T-helper 17 cell (primary cell): ENCODE measurements at regions not wholly inside any gene's neighbourhood (a gene's known extent, or its start where the extent isn't known, plus 50 kb on each side); places are given as distances from the start of the nearest gene placed in this dataset.
A peak's percentile ranks its signal among the peaks of the same experiment; 100 is the strongest.

Source experiments
- ATAC-seq: fragments of 150-1000 bp; cut with Tn5 transposase; 2 replicates; pipeline ENCODE4 v1.10.0; 2021; ENCODE audit warnings: mild to moderate bottlenecking, moderate library complexity
- DNase-seq, 3 donors: peaks; one replicate each; pipeline versions ENCODE4 v3.0.0 to v3.0.0-alpha.2; 2020 to 2021
- H3K9me3 ChIP-seq: one replicate; pipeline ENCODE4 v1.7.0; 2013; ENCODE audit warnings: low read length, mild to moderate bottlenecking; ENCODE audit not compliant: control insufficient read depth, poor library complexity, severe bottlenecking
- H3K27ac Mint-ChIP-seq: one replicate; pipeline ENCODE4 v1.8.0; 2022; ENCODE audit warnings: mild to moderate bottlenecking, moderate library complexity, mixed read lengths
- H3K27me3 Mint-ChIP-seq: one replicate; pipeline ENCODE4 v1.8.0; 2022; ENCODE audit warnings: mixed read lengths
- H3K36me3 Mint-ChIP-seq: one replicate; pipeline ENCODE4 v1.8.0; 2022; ENCODE audit warnings: low read depth, mixed read lengths
- H3K4me1 Mint-ChIP-seq: one replicate; pipeline ENCODE4 v1.8.0; 2022; ENCODE audit warnings: mild to moderate bottlenecking, mixed read lengths
- H3K4me3 Mint-ChIP-seq: one replicate; pipeline ENCODE4 v1.8.0; 2022; ENCODE audit warnings: mild to moderate bottlenecking, moderate library complexity, mixed read lengths

DNA sequence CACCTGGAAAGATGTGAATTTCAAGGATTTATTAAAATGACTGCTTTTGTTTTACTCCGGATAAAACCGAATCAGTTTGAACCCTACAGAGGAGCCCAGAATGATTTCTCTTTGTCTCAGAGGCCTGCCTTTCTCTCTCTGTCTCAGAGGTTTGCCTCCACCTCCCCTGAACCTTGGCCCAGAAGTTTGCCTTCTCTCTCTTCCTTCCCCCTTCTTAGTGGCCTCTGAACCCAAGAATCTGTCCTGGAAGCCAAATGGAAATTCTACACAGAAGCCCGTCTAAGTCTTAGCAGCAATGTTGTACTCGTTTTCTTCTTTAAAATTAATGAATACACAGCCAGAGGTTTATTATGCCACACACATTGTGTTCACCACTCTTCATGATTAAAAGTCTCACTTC, 200.7 kb downstream of the SOCS6 start:
- Mint-ChIP-seq H3K36me3 (peaks cover 2% of the 10 kb centered on the region), H3K4me3 (no peak overlapping the region), H3K27ac (no peak overlapping the region), H3K27me3 (peaks cover 31% of the 10 kb centered on the region), H3K4me1 (peaks cover 3% of the 10 kb centered on the region)
- DNase-seq: no peak
- H3K9me3 ChIP-seq: no peaks in the 10 kb centered on the region
- ATAC-seq: no peak

- ATAC-seq (no peak), DNase-seq (no peak)
- H3K27me3 Mint-ChIP-seq: peaks cover 11% of the 10 kb centered on the region
- no peaks in the 10 kb centered on the region for H3K36me3 Mint-ChIP-seq
- no peak overlapping the region for H3K27ac Mint-ChIP-seq
- no peaks in the 10 kb centered on the region for H3K9me3 ChIP-seq
- H3K4me3 Mint-ChIP-seq: no peak overlapping the region
- peaks cover 2% of the 10 kb centered on the region for H3K4me1 Mint-ChIP-seq
Measured at GRCh38 chr18:70469916-70470315, 181.1 kb downstream of the SOCS6 start.

GRCh38 chr18:70468861-70469547, 180.2 kb downstream of the SOCS6 start:
- no peaks in the 10 kb centered on the region for H3K36me3 Mint-ChIP-seq
- ATAC-seq (no peak), DNase-seq (no peak)
- peaks cover 2% of the 10 kb centered on the region for H3K4me1 Mint-ChIP-seq
- H3K9me3 ChIP-seq: no peaks in the 10 kb centered on the region
- no peak overlapping the region for H3K4me3 Mint-ChIP-seq
- peaks cover 9% of the 10 kb centered on the region for H3K27me3 Mint-ChIP-seq
- no peak overlapping the region for H3K27ac Mint-ChIP-seq

DNA sequence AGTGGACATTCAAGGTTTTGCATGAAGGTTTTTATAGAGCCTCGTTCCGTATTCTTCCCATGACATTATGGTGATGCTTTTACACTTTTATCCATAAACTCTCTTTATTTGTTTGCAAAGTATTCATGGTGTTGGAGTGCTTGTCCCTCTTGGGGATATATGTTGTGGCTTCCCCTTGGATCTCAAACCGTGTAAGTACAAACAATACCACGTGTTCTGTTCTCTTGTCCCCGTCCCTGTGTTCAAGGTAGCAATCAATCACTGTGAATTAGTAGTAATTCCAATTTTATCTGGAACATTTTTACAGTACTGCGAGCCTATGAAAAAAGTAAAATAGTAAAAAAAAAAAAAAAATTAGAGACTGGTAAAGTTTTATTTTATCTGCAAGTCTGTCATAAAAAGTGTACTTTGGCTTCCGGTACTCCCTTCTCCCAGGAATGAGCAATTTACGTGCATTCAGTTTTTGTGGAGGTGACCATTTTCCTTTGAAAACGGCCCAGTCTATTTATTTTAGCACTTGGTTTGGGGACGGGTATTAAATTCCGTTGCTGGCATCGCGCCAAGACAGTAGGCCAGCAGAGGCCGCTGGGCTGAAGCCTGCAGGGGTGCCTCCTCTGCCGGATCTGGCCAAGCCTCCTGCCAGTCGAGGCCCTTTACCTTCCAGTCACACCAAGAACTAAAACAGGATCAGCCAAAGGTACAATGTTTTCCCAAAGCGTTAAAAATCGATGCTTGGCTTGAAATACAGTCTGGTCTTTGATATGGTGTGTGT, 175.7 kb downstream of the SOCS6 start:
- Mint-ChIP-seq H3K4me1 (no peaks in the 10 kb centered on the region), H3K36me3 (no peaks in the 10 kb centered on the region), H3K27me3 (peaks cover 31% of the 10 kb centered on the region), H3K4me3 (peak overlapping the region; percentile 49), H3K27ac (no peak overlapping the region)
- no peak for ATAC-seq
- no peak for DNase-seq
- no peaks in the 10 kb centered on the region for H3K9me3 ChIP-seq

DNA sequence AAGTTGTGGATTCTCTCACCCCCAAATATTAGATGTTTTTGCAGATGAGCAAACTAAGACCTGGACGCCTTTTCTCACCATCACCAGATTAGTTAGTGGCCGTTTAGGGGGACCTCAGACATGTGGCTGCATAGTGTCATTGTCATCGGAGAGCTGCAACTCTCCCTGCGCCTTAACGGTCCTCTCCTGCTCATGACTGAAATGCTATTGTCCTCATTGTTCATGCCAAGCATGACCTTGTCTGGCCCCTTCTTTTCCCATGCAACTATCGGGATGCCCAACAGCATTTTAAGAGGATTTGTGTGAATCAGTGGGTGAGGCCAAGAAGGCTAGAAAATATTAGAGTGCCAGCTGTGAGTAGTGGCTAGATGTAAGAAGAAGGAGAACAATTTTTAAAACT, 174.2 kb downstream of the SOCS6 start:
- Mint-ChIP-seq H3K4me3 (no peak overlapping the region), H3K4me1 (no peaks in the 10 kb centered on the region), H3K27ac (no peak overlapping the region), H3K36me3 (peaks cover 4% of the 10 kb centered on the region), H3K27me3 (peaks cover 42% of the 10 kb centered on the region)
- H3K9me3 ChIP-seq: no peaks in the 10 kb centered on the region
- ATAC-seq: no peak
- DNase-seq: no peak

DNA sequence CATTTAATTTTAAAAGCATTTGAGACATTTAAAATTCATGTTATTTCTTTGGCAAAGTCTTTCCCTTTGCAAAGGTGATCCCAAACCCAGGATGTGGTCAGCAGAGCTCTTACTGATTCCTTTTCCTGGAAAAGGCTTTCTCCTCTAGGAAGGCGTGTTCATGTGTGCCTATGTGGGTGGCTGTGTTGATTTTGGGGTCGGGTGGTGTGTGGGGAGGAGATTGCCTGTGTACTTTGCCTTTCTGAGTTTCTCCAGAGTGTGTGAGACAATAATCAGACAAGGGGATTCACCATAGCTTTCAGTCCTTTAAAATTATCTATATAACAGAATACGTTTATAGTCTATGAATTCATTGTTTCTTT, 173.2 kb downstream of the SOCS6 start:
- Mint-ChIP-seq H3K4me3 (no peak overlapping the region), H3K27me3 (peaks cover 42% of the 10 kb centered on the region), H3K4me1 (no peaks in the 10 kb centered on the region), H3K27ac (no peak overlapping the region), H3K36me3 (peaks cover 4% of the 10 kb centered on the region)
- no peak for ATAC-seq
- DNase-seq: no peak
- no peaks in the 10 kb centered on the region for H3K9me3 ChIP-seq

GRCh38 chr18:70461323-70462077, 172.7 kb downstream of the SOCS6 start:
- Mint-ChIP-seq H3K27ac (no peak overlapping the region), H3K36me3 (peaks cover 4% of the 10 kb centered on the region), H3K4me1 (no peaks in the 10 kb centered on the region), H3K27me3 (peaks cover 42% of the 10 kb centered on the region), H3K4me3 (no peak overlapping the region)
- ATAC-seq (no peak), DNase-seq (no peak)
- no peaks in the 10 kb centered on the region for H3K9me3 ChIP-seq

GRCh38 chr18:70459731-70460130, 170.9 kb downstream of the SOCS6 start:
- ATAC-seq (no peak), DNase-seq (no peak)
- Mint-ChIP-seq H3K27ac (no peak overlapping the region), H3K4me3 (no peak overlapping the region), H3K4me1 (no peaks in the 10 kb centered on the region), H3K27me3 (peaks cover 42% of the 10 kb centered on the region), H3K36me3 (peaks cover 4% of the 10 kb centered on the region)
- H3K9me3 ChIP-seq: no peaks in the 10 kb centered on the region

- Mint-ChIP-seq H3K27me3 (peaks cover 42% of the 10 kb centered on the region), H3K4me1 (no peaks in the 10 kb centered on the region), H3K27ac (no peak overlapping the region), H3K4me3 (no peak overlapping the region), H3K36me3 (peaks cover 4% of the 10 kb centered on the region)
- H3K9me3 ChIP-seq: no peaks in the 10 kb centered on the region
- DNase-seq (no peak), ATAC-seq (no peak)
Measured at GRCh38 chr18:70459251-70459650, 170.4 kb downstream of the SOCS6 start.

- Mint-ChIP-seq H3K27me3 (peaks cover 40% of the 10 kb centered on the region), H3K4me1 (no peaks in the 10 kb centered on the region), H3K36me3 (peaks cover 4% of the 10 kb centered on the region), H3K4me3 (no peak overlapping the region), H3K27ac (no peak overlapping the region)
- no peaks in the 10 kb centered on the region for H3K9me3 ChIP-seq
- DNase-seq (no peak), ATAC-seq (no peak)
Measured at GRCh38 chr18:70457788-70458187, 168.9 kb downstream of the SOCS6 start.

GRCh38 chr18:70457223-70457622, 168.4 kb downstream of the SOCS6 start:
- DNase-seq (no peak), ATAC-seq (no peak)
- Mint-ChIP-seq H3K4me3 (no peak overlapping the region), H3K27me3 (peaks cover 40% of the 10 kb centered on the region), H3K27ac (no peak overlapping the region), H3K36me3 (peaks cover 4% of the 10 kb centered on the region), H3K4me1 (no peaks in the 10 kb centered on the region)
- H3K9me3 ChIP-seq: no peaks in the 10 kb centered on the region

- ATAC-seq: no peak
- H3K4me3 Mint-ChIP-seq: no peak overlapping the region
Measured at GRCh38 chr18:70456376-70456775, 167.5 kb downstream of the SOCS6 start.

DNA sequence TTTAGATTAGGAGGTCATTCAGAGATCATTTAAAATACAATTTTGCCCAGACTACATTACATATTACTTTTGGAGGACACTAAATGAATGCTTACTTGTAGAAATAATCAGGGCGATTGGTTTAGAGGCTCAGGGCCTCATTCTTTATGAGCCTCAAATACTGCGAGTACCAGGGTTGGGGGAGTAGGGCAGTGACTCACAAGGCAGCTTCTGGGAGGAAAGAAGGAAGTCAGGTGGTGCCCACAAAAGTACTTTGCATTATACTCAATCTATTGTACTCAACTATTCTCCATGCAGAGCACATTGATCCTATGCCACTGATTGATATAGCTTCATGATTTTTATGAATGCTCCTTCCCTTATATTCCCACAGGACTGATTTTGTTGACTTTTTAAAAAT, 166.9 kb downstream of the SOCS6 start:
- ATAC-seq (no peak), DNase-seq (no peak)
- H3K36me3 Mint-ChIP-seq: peaks cover 4% of the 10 kb centered on the region
- H3K4me3 Mint-ChIP-seq: no peak overlapping the region
- no peaks in the 10 kb centered on the region for H3K4me1 Mint-ChIP-seq
- H3K9me3 ChIP-seq: no peaks in the 10 kb centered on the region
- peaks cover 43% of the 10 kb centered on the region for H3K27me3 Mint-ChIP-seq
- H3K27ac Mint-ChIP-seq: no peak overlapping the region

More at GRCh38 chr18:70456376-70456775, 167.5 kb downstream of the SOCS6 start:
- DNase-seq: no peak
- Mint-ChIP-seq H3K36me3 (peaks cover 4% of the 10 kb centered on the region), H3K27ac (no peak overlapping the region), H3K4me1 (no peaks in the 10 kb centered on the region), H3K27me3 (peaks cover 41% of the 10 kb centered on the region)
- H3K9me3 ChIP-seq: no peaks in the 10 kb centered on the region
